Limb (tissue), 2 donors: ENCODE measurements at regions not wholly inside any gene's neighbourhood (a gene's known extent, or its start where the extent isn't known, plus 50 kb on each side); places are given as distances from the start of the nearest gene placed in this dataset.
"Not testable (repeated sequence)": the region's sequence is repeated elsewhere in the genome, so short reads cannot be mapped to it uniquely, and the experiment has no call there.

Source experiments
- DNase-seq, 2 donors: peaks; one replicate each; pipeline ENCODE4 v3.0.0-alpha.2; 2016; ENCODE audit errors: extremely low spot score in 2 of 2

- not testable (repeated sequence) for DNase-seq
Measured at GRCh38 chr15:44904651-44905340, 51.7 kb upstream of the TERB2 start.
